HepG2 (cell line): ENCODE measurements at regions not wholly inside any gene's neighbourhood (a gene's known extent, or its start where the extent isn't known, plus 50 kb on each side); places are given as distances from the start of the nearest gene placed in this dataset.

Experiments
- ATAC-seq: fragments of 200-7000 bp; cut with Tn5 transposase; 3 replicates; pipeline ENCODE4 v1.9.1; 2020; ENCODE audit warnings: mild to moderate bottlenecking, moderate library complexity
- BruUV-seq: library from RNA; stranded (reverse); fragments of 400-500 nt; replicated peaks from 2 replicates; lab custom pipeline; 2021; lab: Mats Ljungman, UMichigan
- CTCF ChIA-PET: fragments of 300-600 bp; formaldehyde crosslinking; extraction: SDS; loops from one replicate; lab custom pipeline; 2021; ENCODE audit warnings: low total read pairs, inconsistent platforms, low intra/inter-chr PET ratio; lab: Yijun Ruan, JAX
- POLR2A ChIA-PET: fragments of 350-600 bp; sonication (Branson Sonifier 250); formaldehyde crosslinking; loops from one replicate; lab custom pipeline; 2020; ENCODE audit warnings: antibody characterized with exemption, inconsistent platforms; lab: Yijun Ruan, JAX
- DNase-seq: peaks from one replicate; pipeline ENCODE4 v3.0.0-alpha.2; 2015; ENCODE audit warnings: low spot score
- FAIRE-seq: peaks from 3 replicates; lab custom pipeline; 2011; peaks lifted over from hg19 to GRCh38; lab: Jason Lieb, UNC
- H2AFZ ChIP-seq: one replicate; pipeline ENCODE4 v1.6.1; 2011; ENCODE audit warnings: low read length, inconsistent platforms
- H3K27ac ChIP-seq: fragments of 300-600 bp; 3 replicates; pipeline ENCODE4 v1.8.0; 2011; ENCODE audit warnings: mixed run types, mild to moderate bottlenecking, mixed read lengths, low read length, inconsistent platforms; ENCODE audit not compliant: insufficient read depth; ENCODE audit errors: extremely low read length
- H3K27me3 ChIP-seq, 2 experiments: fragments of 200-600 bp in 1 of 2; 2 replicates in 1 of 2; 3 replicates in 1 of 2; pipeline versions ENCODE4 v1.6.0 to v1.8.0; 2011; ENCODE audit warnings: low read length in 2 of 2, mild to moderate bottlenecking in 2 of 2, moderate library complexity in 2 of 2, inconsistent platforms in 1 of 2; ENCODE audit not compliant: insufficient read depth in 2 of 2, control insufficient read depth in 1 of 2
- H3K36me3 ChIP-seq, 2 experiments: fragments of 200-600 bp in 1 of 2; replicated peaks in 1 of 2; 2 replicates in 1 of 2; 3 replicates in 1 of 2; pipeline versions ENCODE4 v1.5.1 to v1.8.0; 2011; ENCODE audit warnings: low read length in 2 of 2, inconsistent platforms in 1 of 2; ENCODE audit not compliant: insufficient read depth in 2 of 2, control insufficient read depth in 1 of 2
- H3K4me1 ChIP-seq: 2 replicates; pipeline ENCODE4 v1.5.1; 2012; ENCODE audit warnings: low read length, inconsistent platforms; ENCODE audit not compliant: insufficient read depth
- H3K4me2 ChIP-seq: 2 replicates; pipeline ENCODE4 v1.6.0; 2011; ENCODE audit warnings: low read depth, low read length, inconsistent platforms
- H3K4me3 ChIP-seq, 3 experiments: fragments of 200-600 bp in 1 of 3; sonication (generic), shearing (Covaris generic) in 1 of 3; replicated peaks in 1 of 3; 2 replicates each; pipeline ENCODE4 v1.5.1; 2011 to 2016; ENCODE audit warnings: low read length in 3 of 3, inconsistent platforms in 2 of 3, low read depth in 2 of 3, mild to moderate bottlenecking in 2 of 3, control low read depth in 1 of 3, mixed read lengths in 1 of 3; ENCODE audit not compliant: insufficient read depth in 1 of 3
- H3K79me2 ChIP-seq: one replicate; pipeline ENCODE4 v1.6.1; 2011; ENCODE audit warnings: low read length, inconsistent platforms; ENCODE audit not compliant: insufficient read depth
- H3K9ac ChIP-seq: 2 replicates; pipeline ENCODE4 v1.6.0; 2011; ENCODE audit warnings: mild to moderate bottlenecking, low read depth, low read length, inconsistent platforms; ENCODE audit not compliant: insufficient read depth
- H3K9me3 ChIP-seq: 2 replicates; pipeline ENCODE4 v1.5.1; 2012; ENCODE audit warnings: mild to moderate bottlenecking, low read length
- H4K20me1 ChIP-seq: 2 replicates; pipeline ENCODE4 v1.6.0; 2011; ENCODE audit warnings: inconsistent platforms, mild to moderate bottlenecking, low read length, moderate library complexity; ENCODE audit not compliant: insufficient read depth
- CAMTA2 ChIP-seq: sonication (generic); formaldehyde crosslinking; IDR thresholded peaks from 2 replicates; pipeline ENCODE4 v1.4.0; 2020; ENCODE audit warnings: mild to moderate bottlenecking, missing genetic modification reagents, borderline replicate concordance
- CTCF ChIP-seq: sonication (generic); formaldehyde crosslinking; IDR thresholded peaks from 2 replicates; pipeline ENCODE4 v1.5.0; 2020; ENCODE audit warnings: mild to moderate bottlenecking, missing genetic modification reagents, moderate library complexity
- KDM2A ChIP-seq: sonication (generic); formaldehyde crosslinking; IDR thresholded peaks from 2 replicates; pipeline ENCODE4 v1.4.0; 2020; ENCODE audit warnings: low read depth, missing genetic modification reagents, borderline replicate concordance
- KDM4B ChIP-seq: sonication (generic); formaldehyde crosslinking; IDR thresholded peaks from 2 replicates; pipeline ENCODE4 v1.4.0; 2020; ENCODE audit warnings: missing genetic modification reagents
- NR2C2 ChIP-seq: sonication (generic); formaldehyde crosslinking; IDR thresholded peaks from 2 replicates; pipeline ENCODE4 v1.4.0; 2020; ENCODE audit warnings: missing genetic modification reagents, mild to moderate bottlenecking, moderate library complexity, borderline replicate concordance
- ZNF282 ChIP-seq: fragments of 450-650 bp; IDR thresholded peaks from 2 replicates; pipeline ENCODE4 v1.6.1; 2018; ENCODE audit not compliant: partially characterized antibody
- ZNF33B ChIP-seq: sonication (generic); formaldehyde crosslinking; IDR thresholded peaks from 2 replicates; pipeline ENCODE4 v1.5.1; 2020; ENCODE audit warnings: mild to moderate bottlenecking, missing genetic modification reagents
- WGBS: methylation state at CpG from one replicate; pipeline ENCODE4 v1.1.6; 2017; ENCODE audit warnings: low lambda C conversion rate; 5-methylcytosine and 5-hydroxymethylcytosine counted together
- in situ Hi-C: cut with HindIII; loops from 2 replicates; pipeline ENCODE4 v1.10.0; 2017; ENCODE audit warnings: low pct_unique_long_range_greater_than_20kb; ENCODE audit not compliant: extremely low pct_ligation_motif_present
- intact Hi-C: fragments of 100-400 bp; cut with micrococcal nuclease; formaldehyde crosslinking; loops from one replicate; pipeline ENCODE4 v1.10.0; 2022; ENCODE audit not compliant: unreplicated experiment
- TF ChIP-seq, protein P1 (sequence below): sonication (generic); formaldehyde crosslinking; IDR thresholded peaks from 2 replicates; pipeline ENCODE4 v1.8.0; 2022; ENCODE audit warnings: missing genetic modification reagents, low read depth, mild to moderate bottlenecking, borderline replicate concordance

DNA sequence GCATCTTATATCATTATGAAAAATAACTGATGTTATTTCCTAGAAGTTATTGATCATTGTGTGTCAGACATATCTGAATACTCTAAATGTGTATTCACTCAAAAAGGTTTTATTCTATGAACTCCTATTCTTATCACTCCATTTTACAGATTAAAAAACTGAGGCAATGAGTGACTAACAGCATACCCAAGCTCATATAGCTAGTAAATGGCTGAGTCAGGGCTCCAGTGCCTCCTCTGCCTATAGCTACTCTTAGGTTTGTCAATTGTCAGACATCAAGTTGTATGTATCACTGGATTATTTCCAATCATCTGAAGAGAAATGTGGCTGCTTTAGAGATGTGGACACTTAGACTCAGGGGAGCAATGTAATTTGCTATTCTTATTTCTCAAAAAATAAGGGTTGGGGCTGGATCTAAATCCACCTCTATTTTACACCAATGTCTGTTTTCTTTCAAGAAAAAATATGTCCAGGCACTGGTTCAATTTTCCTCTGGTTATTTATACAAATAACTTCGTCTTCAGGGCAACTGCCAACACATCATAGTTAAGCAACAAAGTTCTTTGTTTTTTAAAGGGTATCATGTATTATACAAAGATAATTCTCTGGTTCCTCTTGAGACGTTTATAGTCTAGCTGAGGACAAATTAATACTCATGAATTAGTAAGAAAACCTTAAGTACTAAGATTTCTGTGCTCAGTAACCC, 328.9 kb upstream of the MAF start:
- no peak overlapping the region for H3K27ac ChIP-seq
- TF ChIP-seq CAMTA2: no peak
- no peak for TF ChIP-seq NR2C2 (CRISPR knock-in tag)
- TF ChIP-seq, protein P1, sequence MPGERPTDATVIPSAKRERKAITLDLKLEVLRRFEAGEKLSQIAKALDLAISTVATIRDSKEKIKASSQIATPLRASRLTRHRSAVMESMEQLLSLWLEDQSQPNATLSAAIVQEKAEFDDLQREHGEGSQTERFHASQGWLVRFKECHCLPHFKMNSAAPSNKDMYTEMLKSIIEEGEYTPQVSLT (CRISPR knock-in tag): no peak
- TF ChIP-seq KDM2A (CRISPR knock-in tag): no peak
- no peak for TF ChIP-seq KDM4B (CRISPR knock-in tag)
- TF ChIP-seq ZNF282: no peak
- no peaks in the 10 kb centered on the region for H3K79me2 ChIP-seq
- ChIA-PET CTCF (no interaction called here), POLR2A (no interaction called here)
- no peak for ATAC-seq
- no peaks in the 10 kb centered on the region for H3K36me3 ChIP-seq
- FAIRE-seq: no peak
- H2AFZ ChIP-seq: no peak overlapping the region
- no peak overlapping the region for H3K9ac ChIP-seq
- WGBS: 1% methylated on average over 2 of the region's 2 CpGs
- H4K20me1 ChIP-seq: no peaks in the 10 kb centered on the region
- no peak overlapping the region for H3K4me2 ChIP-seq
- in situ Hi-C loops: no loop called here
- no peaks in the 10 kb centered on the region for H3K9me3 ChIP-seq
- no peak overlapping the region for H3K4me3 ChIP-seq
- no peaks in the 10 kb centered on the region for H3K4me1 ChIP-seq
- no peak for DNase-seq
- BruUV-seq: no TSS peak
- no peaks in the 10 kb centered on the region for H3K27me3 ChIP-seq
- intact Hi-C loops: no loop called here

DNA sequence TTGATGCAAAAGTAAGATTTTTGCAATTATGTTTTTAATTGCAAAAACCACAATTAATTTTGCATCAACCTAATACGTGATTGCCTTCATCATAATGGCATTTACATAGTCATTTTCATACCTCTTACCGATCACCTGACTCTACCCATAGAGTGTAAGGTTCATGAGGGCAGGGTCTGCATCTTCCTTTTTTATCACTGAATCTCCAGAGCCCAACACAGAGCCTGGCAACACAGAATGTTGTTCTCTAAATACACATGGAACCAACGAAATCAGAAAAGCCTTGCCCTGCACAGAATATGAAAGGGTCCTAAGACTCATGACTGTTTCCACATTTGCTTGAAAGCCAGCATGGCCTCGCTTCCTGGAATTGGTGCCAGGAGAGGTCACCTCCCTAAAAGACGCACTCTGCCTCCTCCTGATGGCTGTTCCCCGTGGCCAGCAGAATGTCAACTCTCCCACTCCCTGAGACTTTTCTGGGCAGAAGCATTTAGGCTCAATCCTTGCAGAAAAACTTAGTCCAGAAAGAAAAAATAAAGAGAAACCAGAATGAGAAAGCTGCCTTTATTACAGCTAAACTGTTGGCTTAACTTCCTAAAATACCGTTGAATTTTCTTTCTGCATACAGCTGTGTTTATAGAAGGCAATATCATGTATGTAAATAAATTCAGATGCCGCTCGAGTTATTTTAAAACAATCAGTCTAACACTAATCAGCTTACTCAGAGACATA, 327.8 kb upstream of the MAF start:
- FAIRE-seq: no peak
- ChIA-PET POLR2A (no interaction called here), CTCF (no interaction called here)
- H3K27ac ChIP-seq: no peak overlapping the region
- intact Hi-C loops (no loop called here), in situ Hi-C loops (no loop called here)
- ATAC-seq: no peak
- no peak overlapping the region for H3K4me3 ChIP-seq
- H4K20me1 ChIP-seq: no peaks in the 10 kb centered on the region
- H3K36me3 ChIP-seq: no peaks in the 10 kb centered on the region
- H3K9ac ChIP-seq: no peak overlapping the region
- no peak overlapping the region for H3K4me2 ChIP-seq
- no peaks in the 10 kb centered on the region for H3K9me3 ChIP-seq
- H2AFZ ChIP-seq: no peak overlapping the region
- BruUV-seq: no TSS peak
- H3K27me3 ChIP-seq: no peaks in the 10 kb centered on the region
- WGBS: 11% methylated on average over 9 of the region's 9 CpGs
- no peaks in the 10 kb centered on the region for H3K4me1 ChIP-seq
- peak; percentile 4; the same call in 1 of the 2 replicates for TF ChIP-seq CTCF
- TF ChIP-seq ZNF33B (CRISPR knock-in tag): no peak
- DNase-seq: no peak
- no peaks in the 10 kb centered on the region for H3K79me2 ChIP-seq
